Ishikawa (cell line): ENCODE measurements at regions not wholly inside any gene's neighbourhood (a gene's known extent, or its start where the extent isn't known, plus 50 kb on each side); places are given as distances from the start of the nearest gene placed in this dataset.

Experiments
- CEBPB ChIP-seq: IDR thresholded peaks from 2 replicates; pipeline ENCODE4 v1.6.1; 2012
- CREB1 ChIP-seq: IDR thresholded peaks from 2 replicates; pipeline ENCODE4 v1.6.1; 2012; ENCODE audit warnings: low read depth
- EGR1 ChIP-seq: IDR thresholded peaks from 2 replicates; pipeline ENCODE4 v1.6.1; 2012
- EP300 ChIP-seq: IDR thresholded peaks from 2 replicates; pipeline ENCODE4 v1.6.1; 2012; ENCODE audit warnings: borderline replicate concordance
- FOXM1 ChIP-seq: IDR thresholded peaks from 2 replicates; pipeline ENCODE4 v1.6.1; 2012; ENCODE audit warnings: low read depth, borderline replicate concordance
- MAX ChIP-seq: IDR thresholded peaks from 2 replicates; pipeline ENCODE4 v1.6.1; 2012
- NFIC ChIP-seq: IDR thresholded peaks from 2 replicates; pipeline ENCODE4 v1.6.1; 2012
- RAD21 ChIP-seq: IDR thresholded peaks from 2 replicates; pipeline ENCODE4 v1.6.1; 2012; ENCODE audit warnings: low read depth
- TAF1 ChIP-seq: IDR thresholded peaks from 2 replicates; pipeline ENCODE4 v1.6.1; 2012; ENCODE audit warnings: low read depth, mild to moderate bottlenecking
- TCF12 ChIP-seq: IDR thresholded peaks from 2 replicates; pipeline ENCODE4 v1.6.1; 2012; ENCODE audit warnings: low read depth
- TEAD4 ChIP-seq: IDR thresholded peaks from 2 replicates; pipeline ENCODE4 v1.6.1; 2012
- YY1 ChIP-seq: IDR thresholded peaks from 2 replicates; pipeline ENCODE4 v1.6.1; 2012; ENCODE audit warnings: low read depth
- ZBTB7A ChIP-seq: IDR thresholded peaks from 2 replicates; pipeline ENCODE4 v1.6.1; 2012; ENCODE audit warnings: low read depth
- TF ChIP-seq, protein P1 (sequence below): IDR thresholded peaks from 2 replicates; pipeline ENCODE4 v1.6.1; 2012
- TF ChIP-seq, protein P2 (sequence below): IDR thresholded peaks from 2 replicates; pipeline ENCODE4 v1.6.1; 2012; ENCODE audit warnings: low read depth, mild to moderate bottlenecking

DNA sequence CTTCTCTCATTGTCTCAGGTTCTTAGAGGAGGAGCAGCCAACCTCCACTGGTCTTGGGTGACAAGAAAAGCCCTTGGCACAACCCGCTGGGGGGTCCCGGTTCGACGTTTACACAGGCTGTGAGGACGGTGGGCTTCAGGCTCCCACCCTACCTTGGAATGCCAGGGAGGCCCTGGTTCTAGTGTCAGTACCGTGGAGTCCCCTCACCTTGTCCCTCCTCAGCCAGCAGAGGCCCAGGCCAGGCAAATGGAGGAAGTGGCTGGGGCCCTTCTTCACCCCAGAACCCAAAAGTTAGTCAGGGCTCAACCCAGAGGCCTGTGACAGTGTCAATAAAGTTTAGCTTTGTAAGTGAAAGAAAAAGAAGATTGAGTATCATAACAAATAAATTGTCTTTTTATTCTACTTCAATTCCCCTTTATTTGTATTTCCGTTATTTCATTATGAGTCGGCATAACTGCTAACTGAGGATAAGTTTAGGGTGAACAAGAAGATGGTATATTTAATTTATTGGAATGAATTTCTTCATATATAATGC is 62.6 kb upstream of the ZSWIM2 start:
- TF ChIP-seq, protein P1, sequence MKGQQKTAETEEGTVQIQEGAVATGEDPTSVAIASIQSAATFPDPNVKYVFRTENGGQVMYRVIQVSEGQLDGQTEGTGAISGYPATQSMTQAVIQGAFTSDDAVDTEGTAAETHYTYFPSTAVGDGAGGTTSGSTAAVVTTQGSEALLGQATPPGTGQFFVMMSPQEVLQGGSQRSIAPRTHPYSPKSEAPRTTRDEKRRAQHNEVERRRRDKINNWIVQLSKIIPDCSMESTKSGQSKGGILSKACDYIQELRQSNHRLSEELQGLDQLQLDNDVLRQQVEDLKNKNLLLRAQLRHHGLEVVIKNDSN, result no peak
- TF ChIP-seq TAF1 (no peak), TCF12 (no peak), NFIC (no peak)
- TF ChIP-seq, protein P2, sequence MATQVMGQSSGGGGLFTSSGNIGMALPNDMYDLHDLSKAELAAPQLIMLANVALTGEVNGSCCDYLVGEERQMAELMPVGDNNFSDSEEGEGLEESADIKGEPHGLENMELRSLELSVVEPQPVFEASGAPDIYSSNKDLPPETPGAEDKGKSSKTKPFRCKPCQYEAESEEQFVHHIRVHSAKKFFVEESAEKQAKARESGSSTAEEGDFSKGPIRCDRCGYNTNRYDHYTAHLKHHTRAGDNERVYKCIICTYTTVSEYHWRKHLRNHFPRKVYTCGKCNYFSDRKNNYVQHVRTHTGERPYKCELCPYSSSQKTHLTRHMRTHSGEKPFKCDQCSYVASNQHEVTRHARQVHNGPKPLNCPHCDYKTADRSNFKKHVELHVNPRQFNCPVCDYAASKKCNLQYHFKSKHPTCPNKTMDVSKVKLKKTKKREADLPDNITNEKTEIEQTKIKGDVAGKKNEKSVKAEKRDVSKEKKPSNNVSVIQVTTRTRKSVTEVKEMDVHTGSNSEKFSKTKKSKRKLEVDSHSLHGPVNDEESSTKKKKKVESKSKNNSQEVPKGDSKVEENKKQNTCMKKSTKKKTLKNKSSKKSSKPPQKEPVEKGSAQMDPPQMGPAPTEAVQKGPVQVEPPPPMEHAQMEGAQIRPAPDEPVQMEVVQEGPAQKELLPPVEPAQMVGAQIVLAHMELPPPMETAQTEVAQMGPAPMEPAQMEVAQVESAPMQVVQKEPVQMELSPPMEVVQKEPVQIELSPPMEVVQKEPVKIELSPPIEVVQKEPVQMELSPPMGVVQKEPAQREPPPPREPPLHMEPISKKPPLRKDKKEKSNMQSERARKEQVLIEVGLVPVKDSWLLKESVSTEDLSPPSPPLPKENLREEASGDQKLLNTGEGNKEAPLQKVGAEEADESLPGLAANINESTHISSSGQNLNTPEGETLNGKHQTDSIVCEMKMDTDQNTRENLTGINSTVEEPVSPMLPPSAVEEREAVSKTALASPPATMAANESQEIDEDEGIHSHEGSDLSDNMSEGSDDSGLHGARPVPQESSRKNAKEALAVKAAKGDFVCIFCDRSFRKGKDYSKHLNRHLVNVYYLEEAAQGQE, result no peak

DNA sequence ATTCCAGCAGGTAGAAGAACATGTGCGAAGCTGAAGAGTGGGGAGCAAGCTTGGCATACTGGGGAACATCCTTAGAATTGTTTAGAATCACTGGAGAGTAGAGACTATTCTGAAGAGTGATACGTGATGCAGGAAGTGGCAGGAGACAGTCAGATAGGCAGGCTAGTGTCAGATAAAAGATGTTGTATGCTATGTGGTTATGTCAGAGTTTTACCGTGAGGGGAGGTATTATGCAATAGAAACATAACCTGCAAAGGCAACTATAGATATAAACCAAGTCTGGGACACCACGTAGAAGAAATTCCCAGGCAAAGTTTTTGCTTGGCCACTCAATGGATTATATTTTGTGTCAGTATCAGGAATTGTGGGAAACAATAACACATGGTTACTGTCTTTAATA is 62.0 kb upstream of the ZSWIM2 start:
- TF ChIP-seq EGR1 (no peak), CEBPB (no peak), ZBTB7A (no peak), CREB1 (no peak), FOXM1 (no peak), TCF12 (no peak), RAD21 (no peak), MAX (no peak), TEAD4 (no peak), EP300 (no peak), TAF1 (no peak), YY1 (no peak), NFIC (no peak)
- TF ChIP-seq, protein P1, result no peak
- TF ChIP-seq, protein P2, result no peak

- no peak for TF ChIP-seq CEBPB
Observed at GRCh38 chr2:186909095-186909494, 60.1 kb upstream of the ZSWIM2 start.

- TF ChIP-seq ZBTB7A, result no peak
- no peak for TF ChIP-seq EP300
- TF ChIP-seq TAF1, result no peak
- TF ChIP-seq TCF12, result no peak
- TF ChIP-seq FOXM1, result no peak
- TF ChIP-seq TEAD4, result no peak
- TF ChIP-seq, protein P1, result no peak
- TF ChIP-seq, protein P2, result no peak
- no peak for TF ChIP-seq EGR1
- no peak for TF ChIP-seq RAD21
- TF ChIP-seq CEBPB, result no peak
- TF ChIP-seq NFIC, result no peak
Observed at GRCh38 chr2:186907897-186908296, 58.9 kb upstream of the ZSWIM2 start.

DNA sequence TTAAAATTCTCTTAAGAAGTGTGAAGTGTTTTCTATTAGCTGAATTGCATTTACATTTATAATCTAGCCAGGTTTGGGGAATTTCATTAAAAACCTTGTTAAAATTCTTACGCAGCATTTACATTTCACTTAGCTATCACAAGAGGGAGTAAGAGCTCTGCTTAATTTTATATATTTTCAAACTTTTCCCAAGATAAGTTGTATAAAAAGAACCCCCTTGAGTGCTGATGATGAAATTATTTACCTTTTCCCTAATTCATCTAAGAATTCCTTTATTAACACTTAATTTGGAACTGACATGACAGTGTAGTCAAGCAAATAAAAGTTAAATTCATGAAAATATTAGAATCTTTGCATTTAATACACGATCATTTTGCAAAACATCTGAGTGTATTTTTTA is 54.2 kb upstream of the ZSWIM2 start:
- TF ChIP-seq TCF12, result no peak
- TF ChIP-seq RAD21, result peak; percentile 40
